NCI-H1930 (cell line): ENCODE measurements at regions not wholly inside any gene's neighbourhood (a gene's known extent, or its start where the extent isn't known, plus 50 kb on each side); places are given as distances from the start of the nearest gene placed in this dataset.

Source experiments
- DNase-seq, 2 experiments: peaks; one replicate each; lab custom pipeline; 2025; lab: John Stamatoyannopoulos, UW

DNA sequence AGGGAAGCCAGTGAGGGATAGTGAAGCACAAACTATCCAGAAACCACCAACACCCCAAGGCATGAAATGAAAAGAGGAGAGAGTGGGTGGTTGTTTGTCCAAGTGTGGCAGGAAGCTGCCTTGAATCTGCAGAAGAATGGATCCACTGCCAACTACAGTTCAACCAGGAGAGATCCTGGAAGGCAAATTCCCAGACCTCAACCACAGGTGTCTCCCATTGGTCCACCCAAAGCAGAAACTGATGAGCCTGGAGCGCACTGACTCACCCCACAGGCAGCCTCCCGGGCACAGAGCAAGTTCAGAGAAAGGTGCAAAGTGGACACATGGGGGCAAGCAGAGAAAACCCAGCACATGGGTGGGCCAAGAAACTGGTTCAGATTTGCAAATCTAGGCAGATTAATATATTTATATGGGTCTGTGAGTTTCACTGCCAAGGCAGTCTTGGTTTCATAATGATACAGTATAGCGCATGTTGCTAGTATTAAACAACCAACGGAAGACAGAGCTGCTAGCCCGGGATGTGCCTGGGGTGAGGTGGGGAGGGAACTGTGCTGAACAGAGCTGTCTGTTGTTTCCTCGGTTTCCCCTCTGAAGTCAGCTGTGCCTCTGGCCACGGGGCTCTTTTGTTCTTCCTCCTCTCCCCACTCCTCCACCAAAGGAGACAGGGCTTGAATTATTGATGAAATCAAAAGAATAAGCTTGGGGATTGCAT is 416.2 kb upstream of the CCDC196 start:
- no peak for DNase-seq

- DNase-seq = peak; percentile 24 to 45
Observed at GRCh38 chr14:66070542-66071319, 415.4 kb upstream of the CCDC196 start.

DNA sequence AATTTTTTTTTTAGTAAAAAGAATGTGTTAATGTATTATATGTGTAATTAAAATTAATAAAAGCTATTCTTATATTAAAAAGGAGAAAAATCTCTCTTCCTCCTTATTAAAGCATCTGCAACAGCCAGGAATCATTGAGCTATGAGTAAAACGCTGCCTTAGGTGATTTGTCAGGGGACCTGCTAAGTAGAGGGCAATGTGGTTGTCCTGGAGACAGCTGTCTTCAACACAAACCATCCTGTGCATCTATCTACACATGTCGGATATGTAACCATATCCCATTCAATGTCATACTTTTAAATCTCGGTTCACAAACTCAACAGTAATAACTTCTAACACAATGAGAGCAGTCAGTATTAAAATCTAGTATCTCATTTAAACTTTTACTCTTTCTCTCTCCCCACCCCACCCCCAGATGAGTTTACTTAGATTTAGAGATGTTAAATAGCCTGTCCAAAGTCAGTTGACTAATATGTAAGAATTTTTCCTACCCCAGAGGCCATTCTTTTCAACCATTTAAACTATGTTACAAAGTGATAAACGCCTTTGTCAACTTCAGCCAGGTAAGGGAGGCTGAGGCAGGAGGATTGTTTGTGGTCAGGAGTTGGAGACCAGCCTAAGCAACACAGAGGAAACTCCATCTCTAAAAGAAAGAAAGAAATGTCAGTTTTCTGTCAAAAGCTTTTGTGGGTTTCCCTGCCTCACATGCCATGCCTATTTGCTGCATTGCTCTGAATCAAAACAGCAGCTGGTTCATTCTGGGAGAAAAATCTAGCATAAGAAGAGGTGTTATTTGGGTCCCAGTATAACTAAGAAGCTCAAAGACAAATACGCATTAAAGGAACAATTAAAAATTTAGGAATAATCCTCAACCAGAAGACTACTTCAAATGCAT is 413.7 kb upstream of the CCDC196 start:
- no peak for DNase-seq

GRCh38 chr14:66074537-66074936 is 411.6 kb upstream of the CCDC196 start:
- DNase-seq = no peak

GRCh38 chr14:66076176-66076575 is 410.0 kb upstream of the CCDC196 start:
- DNase-seq = no peak

- DNase-seq = no peak
Observed at GRCh38 chr14:66078006-66078405, 408.2 kb upstream of the CCDC196 start.

DNA sequence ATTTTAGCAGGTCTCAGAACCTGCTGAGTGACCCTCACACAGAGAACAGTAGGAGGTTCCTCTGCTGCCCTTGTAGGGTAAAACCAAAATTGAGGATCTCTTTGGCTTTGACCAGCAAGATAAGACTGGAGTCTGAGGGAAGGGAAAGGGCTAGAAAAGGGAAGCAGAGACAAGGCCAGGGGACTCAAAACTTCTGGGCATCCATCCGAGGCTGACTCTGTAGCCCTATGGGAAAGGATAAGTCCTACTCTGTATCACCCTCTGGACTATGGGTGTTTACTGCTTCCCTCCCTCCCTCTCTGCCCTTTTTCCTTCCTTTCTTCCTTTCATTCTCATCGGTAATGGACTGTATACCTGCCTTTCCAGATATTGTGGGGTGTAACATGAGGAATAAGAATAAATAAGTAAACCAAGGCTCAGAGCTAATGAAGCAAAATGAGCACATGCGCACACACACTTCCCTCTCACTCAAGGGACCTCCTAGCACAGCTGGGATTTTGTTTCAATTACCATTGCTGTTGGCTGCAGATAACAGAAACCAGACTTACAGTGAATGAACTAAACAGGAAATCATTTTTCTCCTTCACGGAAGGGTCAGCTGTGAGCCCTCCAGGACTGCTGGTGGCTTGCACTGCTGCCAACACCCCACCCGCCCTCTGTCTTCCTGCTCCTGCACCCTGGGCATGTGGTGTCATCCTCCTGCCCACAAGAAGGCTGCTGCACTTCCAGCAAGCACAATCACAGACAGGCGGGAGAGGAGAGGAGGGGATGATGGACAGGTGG is 404.4 kb upstream of the CCDC196 start:
- no peak for DNase-seq

DNA sequence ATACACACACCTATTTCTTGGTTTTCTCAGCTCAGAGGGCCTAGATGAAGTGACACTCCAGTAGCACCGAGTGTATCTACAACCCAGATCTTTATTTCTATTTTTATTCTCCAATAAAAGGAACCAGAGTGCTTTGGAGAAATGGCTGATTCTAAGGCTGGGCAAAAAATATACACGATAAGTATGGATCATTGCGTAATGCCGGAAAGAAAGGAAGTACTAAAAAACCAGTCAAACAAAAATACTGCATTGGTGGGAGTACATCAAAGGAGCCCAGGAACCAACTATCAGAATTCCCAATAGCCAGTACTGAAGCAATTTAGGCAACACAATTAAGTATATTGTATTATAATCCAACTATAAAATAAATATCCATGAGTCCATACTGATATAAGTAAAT is 400.9 kb upstream of the CCDC196 start:
- no peak for DNase-seq

DNA sequence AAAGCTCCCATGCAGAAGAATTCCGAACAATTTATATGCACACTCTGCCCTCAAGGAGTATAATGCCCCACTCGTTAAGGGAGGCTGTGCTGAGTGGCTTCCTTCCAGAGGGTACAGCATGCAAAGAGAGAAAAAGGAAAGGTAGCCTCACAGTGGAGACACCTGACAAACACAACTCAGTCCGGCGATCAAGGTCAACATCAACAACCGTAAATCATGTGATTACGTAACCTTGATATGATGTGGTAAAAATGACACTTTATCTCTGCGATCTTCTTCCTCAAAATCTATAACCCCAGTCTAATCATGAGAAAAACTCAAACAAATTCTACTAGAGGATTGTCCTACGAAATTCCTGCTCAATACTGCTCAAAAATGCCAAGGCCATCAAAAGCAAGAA is 400.5 kb upstream of the CCDC196 start:
- DNase-seq = no peak

GRCh38 chr14:66087231-66087630 is 398.9 kb upstream of the CCDC196 start:
- DNase-seq = no peak

- no peak for DNase-seq
Observed at GRCh38 chr14:66088656-66089055, 397.5 kb upstream of the CCDC196 start.

DNA sequence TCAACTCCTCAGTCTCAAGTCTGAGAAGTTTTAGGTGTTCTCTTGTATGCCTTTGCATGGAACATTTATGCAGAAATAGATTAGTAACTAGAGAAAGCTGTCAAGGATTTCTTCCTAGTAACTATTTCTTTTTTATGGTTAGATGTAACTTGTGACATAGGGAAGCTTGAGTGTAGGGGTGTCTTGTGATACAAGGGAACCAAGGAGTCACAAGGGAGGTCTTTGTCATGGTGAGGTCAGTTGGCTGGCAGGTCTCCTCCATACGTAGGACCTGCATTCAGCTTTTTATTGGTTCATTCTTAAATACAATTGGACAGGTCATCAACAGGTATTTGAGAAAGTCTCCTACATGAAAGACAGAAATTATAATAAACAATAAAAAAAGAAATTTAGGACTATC is 394.0 kb upstream of the CCDC196 start:
- no peak for DNase-seq

DNA sequence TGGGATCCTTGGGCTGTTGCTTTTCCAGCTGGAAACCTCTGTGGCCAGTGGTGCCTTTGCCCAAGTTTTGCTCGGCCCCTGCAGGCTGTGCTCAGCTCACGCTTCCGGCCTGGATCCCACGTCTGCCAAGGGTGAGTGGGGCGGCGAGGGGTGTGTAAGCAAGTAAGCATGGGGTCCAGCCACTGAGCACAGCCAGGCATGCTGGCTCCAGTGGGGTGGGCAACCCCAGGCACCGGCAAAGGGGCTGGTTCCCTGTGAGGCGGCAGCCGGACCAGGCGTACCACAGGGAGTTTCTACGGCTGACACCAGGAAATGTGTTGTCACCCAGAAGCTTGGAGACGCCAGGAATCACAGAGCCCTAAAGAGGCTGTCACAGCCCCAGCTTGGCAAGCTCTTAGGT is 393.4 kb upstream of the CCDC196 start:
- no peak for DNase-seq

GRCh38 chr14:66094001-66094727 is 392.0 kb upstream of the CCDC196 start:
- DNase-seq = no peak

DNA sequence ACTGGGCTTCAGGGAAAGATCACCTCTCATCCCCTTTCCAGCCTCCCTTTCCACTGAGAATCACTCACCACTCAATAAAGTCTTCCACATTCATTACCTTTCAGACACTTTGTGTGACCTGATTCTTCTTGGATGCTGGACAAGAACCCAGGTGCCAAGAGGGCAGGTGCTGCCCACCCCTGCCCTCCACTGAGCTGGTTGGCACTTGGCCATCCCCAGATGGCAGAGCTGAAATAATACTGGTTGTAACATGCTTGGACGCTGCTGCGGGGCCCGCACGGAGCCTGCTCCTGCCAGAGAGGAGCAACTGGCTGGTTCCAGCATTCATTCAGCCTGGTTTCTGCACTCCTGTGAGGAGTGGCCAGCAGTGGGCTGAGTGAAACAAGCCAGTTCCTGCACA is 386.7 kb upstream of the CCDC196 start:
- DNase-seq = no peak

- no peak for DNase-seq
Observed at GRCh38 chr14:66099931-66100330, 386.2 kb upstream of the CCDC196 start.

DNA sequence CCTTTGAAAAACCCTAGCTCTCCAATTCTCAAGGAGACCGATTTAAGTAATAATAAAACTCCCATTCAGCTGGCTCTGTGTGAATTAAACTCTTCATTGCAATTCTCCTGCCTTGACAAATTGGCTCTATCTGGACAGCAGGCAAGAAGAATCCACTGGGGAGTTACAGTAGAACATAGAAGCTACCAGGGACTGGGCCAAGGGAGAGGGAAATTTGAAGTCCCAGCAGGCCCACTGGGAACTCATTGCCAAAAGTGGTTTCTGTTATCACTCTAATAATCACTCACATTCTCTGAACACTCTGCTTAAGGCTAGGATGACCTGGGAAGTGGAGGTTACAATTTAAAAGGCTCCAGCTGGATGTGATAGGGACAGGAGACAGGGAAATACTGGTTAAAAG is 384.5 kb upstream of the CCDC196 start:
- DNase-seq = no peak

DNA sequence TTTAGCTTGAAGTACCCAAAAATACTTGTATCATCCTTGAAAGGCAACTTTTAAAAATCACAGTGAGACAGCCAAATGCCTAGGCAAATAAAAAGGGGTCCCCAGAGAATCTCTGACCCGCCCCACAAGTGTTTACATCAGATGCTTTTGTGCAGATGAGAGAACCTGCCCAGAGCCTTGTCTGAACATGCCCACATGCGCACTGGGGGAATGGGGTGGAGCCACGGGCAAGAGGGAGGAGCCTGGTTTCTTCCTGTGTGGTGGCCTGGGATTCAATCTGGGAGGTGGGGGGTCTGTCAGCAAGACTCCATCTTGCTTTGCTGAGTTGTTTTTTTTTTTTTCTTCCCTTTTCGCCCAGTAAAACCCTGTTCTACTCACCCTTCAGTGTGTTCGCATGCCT is 381.7 kb upstream of the CCDC196 start:
- DNase-seq = no peak

DNA sequence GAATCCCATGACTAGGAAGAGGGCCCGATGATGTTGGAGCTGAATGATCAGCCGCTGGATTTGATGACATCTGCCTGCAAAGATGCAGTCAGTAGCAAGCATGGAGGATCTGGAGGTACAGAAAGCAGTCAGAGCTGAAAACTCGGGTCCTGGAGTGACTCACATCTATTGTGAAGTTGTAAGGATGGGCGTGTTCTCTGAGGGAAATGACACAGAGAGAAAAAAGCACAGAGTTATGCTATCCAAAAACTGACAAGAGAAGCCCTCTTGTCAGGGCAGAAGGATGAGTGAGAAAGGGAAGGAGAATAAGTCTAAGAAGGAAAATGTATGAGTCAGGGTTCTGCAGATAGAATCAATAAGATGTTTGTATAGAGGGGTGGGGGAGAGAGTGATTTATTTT is 380.4 kb upstream of the CCDC196 start:
- no peak for DNase-seq

DNA sequence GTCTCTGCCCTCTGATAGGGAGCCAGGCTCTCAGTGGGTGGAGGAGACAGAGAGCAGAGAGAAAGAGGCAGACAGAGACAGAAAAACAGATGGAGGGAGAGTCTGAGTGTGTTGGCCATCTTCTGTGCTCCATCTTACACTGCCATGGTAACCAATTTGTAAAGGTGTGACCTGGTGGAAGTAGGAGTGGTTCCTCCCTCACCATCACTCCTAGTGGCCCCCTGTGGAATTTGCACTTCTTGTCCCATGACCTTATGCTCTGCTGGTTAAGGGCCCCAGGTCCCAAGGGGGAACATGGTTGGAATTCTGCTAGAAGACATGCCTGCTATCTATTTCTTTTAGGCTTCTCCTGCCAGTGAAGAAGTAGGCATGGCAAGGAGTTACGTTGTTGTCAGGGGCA is 376.7 kb upstream of the CCDC196 start:
- no peak for DNase-seq

- DNase-seq = no peak
Observed at GRCh38 chr14:66111891-66112290, 374.3 kb upstream of the CCDC196 start.
